Myocyte (in vitro differentiated cells): ENCODE measurements at regions not wholly inside any gene's neighbourhood (a gene's known extent, or its start where the extent isn't known, plus 50 kb on each side); places are given as distances from the start of the nearest gene placed in this dataset.
A peak's percentile ranks its signal among the peaks of the same experiment; 100 is the strongest.
"Not testable (repeated sequence)": the region's sequence is repeated elsewhere in the genome, so short reads cannot be mapped to it uniquely, and the experiment has no call there.

Experiments
- DNase-seq: peaks from one replicate; pipeline ENCODE4 v3.0.0-alpha.2; 2012; ENCODE audit warnings: low read depth

DNA sequence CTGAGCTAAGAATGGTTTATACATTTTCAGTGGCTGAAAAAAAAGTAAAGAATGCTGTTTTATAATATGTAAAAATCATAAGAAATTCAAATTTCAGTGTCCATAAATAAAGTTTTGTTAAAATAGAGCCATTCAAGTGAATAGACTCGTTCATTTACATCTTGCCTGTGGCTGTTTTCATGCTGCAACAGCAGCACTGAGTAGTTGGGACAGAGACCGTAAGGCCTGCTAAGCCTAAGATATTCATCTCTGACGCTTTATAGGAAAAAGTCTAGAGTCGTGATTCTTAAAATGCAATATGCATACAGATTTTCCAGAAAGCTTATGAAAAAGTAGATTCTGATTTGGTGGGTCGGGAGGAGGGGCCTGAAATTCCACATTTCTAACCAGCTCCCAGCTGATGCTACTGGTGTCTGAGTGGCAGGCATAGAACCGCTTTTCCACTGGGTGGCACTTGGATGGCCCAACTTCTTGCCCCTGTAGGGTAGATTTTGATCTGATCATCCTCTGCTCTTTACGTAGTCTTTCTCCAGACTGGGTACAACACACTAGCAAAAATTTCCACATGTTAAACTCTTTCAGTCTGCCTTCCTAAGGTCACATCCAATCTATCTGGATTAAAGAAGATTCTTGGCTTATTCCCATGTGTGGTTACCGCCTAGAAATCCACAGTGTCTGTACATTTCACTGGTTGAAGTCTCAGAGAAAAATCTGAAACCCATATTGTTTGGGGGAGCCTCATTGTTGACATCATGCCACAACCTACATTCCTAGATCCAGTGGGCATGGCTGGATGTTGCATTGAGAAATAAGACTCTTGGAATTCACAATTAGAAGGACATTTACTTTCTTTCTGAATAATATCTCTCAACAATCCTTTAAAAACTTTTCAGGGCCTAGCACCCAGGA lies 151.2 kb downstream of the C12orf75 start:
- no peak for DNase-seq

DNA sequence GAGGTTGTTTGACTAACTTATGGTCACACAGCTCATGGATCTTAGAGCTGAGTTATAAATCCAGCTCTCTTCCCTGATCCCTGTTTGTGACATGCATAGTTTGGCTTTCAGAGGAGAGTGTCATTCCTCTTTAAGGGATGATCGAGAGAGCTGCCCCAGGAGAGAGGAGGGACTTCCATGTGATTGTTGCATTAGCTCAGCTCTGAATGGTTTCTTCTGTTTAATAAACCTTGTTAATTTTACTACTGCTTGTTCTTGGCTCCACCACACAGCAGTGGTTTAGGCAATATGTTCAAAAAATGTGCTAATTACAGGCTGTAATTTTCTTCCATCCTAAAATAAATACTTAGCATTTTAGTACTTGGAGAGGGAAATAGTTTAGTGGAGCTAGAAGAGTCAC lies 152.5 kb downstream of the C12orf75 start:
- DNase-seq: no peak

DNA sequence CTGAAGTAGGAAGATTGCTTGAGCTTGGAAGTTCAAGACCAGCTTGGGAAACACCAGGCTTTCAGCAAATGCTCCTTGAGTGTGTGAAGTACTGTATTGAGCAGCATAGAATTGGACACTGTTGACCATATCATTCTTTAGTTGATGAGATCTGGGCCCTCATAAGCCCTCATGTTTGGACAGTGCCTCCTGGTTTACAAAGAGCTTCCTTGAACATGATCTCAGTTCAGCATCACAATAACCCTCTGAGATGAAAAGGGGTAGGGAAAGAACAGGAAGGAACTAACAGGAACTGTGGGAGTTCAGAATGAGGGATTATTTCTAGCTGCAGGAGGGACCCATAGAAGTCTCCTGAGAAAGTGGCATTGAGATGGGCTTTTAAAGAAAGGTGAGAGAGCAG lies 153.2 kb downstream of the C12orf75 start:
- no peak for DNase-seq

DNA sequence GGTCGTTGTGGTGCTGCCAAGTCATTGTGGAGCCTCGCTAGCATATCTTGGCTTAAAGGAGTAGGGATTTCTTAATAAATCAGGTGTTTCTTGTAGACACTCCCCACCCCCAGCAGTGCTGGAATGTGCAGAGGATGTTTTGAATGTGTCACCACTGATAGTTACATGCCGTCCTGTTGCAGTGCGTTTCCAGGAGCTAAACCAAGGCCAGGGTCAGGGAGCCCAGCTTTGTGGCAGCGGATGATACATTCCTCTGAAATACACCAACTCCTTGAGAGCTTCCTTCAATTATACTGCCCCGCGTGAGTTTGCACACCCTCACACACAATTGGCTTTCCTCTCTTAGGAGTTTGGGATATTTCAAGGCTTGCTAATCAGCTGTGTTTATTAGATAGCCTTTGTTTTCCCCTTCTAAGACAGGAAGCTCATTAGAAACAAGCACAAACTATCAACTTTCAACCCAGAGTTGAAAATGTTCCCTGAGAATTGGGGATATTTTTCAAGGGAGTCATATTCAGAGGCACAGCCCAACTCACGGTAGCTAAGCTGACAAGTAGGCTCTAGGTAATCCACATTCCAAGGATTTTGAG lies 154.9 kb downstream of the C12orf75 start:
- no peak for DNase-seq

DNA sequence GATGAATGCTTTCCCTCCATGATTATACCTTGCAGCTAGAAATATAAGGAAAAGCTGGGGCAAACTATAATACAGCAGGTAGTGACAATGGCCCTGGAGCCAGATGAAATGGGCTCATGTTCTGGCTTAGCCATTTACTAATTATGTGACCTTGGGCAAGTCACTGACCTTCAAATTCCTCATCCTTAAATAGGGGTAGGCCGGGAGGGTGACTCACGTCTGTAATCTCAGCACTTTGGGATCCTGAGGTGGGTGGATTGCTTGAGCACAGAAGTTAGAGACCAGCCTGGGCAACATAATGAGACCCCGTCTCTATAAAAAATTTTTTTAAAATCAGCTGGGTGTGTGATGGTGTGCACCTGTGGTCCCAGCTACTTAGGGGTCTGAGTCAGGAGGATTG lies 155.4 kb downstream of the C12orf75 start:
- DNase-seq: peak; percentile 32

DNA sequence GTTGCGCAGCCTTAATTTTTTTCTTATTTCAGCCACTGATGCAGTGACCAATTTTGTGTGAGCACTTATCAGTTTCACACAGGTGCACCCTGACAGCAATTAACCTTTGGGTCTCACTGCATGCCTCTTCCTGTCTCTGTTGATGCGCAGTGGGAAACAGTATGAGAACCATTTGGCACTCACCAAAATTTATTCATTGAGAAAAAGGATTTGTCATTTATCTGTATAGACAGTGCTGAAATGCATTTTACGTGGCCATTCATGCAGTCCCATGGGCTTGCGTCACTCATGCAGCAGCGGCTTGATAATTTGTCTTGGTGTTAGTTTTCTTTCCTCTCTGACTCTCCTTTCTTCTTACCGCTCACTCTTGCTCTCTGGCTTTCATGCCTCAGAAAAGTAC lies 157.5 kb downstream of the C12orf75 start:
- no peak for DNase-seq

DNA sequence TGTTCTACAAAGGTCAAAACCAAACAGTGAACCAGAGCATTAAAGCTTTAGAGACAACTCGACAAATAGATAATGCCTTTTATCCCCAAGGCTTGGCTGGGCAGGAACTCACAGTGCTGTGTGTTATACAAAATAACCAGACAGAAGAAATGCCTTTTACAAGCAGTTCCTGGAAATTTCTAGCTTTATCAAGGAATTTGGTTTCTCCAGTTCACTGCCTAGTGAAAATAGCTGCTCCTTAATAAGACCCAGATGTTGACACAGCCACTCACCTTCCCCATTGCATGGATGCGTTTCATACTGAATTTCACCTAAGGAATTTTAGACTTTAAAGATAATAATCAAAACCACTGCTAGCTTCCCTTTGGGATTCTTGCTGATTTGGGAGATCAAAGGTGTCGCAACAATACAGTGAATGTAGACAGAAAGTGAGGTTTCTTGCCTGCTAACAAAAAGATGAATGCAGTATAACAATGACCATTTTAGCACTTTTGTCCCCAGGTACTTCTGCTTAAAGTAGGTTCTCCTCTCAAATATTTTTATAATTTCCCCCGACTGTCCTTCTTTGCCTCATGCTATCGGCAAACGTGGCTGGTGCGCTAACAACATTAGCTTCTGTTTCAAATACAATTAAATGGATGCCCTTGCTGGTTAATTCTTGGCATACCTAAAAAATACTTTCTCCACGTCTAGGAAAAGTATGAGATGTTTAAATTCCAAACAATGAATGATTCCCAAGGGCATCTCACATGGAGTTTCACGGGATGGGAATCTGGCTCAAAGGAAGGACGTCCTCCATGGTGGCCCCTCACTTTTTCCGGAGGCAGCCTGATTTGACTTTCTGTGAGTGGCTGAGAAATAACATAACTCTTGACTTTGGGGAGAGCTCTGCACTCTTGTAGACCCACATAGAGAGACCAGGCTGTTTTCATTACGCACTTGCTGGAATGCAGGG lies 162.4 kb downstream of the C12orf75 start:
- no peak for DNase-seq

DNA sequence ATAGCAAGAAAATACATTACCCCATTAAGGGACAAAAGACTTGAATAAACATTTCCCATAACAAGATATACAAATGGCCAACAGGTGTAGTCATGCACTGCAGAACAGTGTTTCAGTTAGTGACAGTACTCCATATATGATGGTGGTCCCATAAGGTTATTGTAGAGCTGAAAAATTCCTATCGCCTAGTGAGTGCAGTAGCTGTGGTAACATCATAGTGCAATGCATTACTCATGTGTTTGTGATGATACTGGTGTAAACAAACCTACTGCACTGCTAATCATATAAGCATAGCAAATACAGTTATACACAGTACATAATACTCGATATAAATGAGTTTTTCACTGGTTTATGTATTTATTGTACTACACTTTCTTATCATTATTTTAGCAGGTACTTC lies 168.7 kb downstream of the C12orf75 start:
- no peak for DNase-seq

DNA sequence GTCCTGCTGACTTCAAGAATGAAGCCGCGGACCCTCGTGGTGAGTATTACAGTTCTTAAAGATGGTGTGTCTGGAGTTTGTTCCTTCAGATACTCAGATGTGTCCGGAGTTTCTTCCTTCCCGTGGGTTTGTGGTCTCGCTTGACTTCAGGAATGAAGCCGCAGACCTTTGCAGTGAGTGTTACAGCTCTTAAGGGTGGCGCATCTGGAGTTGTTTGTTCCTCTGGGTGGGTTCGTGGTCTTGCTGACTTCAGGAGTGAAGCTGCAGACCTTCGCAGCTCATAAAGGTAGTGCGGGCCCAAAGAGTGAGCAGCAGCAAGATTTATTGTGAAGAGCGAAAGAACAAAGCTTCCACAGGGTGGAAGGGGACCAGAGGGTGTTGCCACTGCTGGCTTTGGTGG lies 170.2 kb downstream of the C12orf75 start:
- DNase-seq: not testable (repeated sequence)

DNA sequence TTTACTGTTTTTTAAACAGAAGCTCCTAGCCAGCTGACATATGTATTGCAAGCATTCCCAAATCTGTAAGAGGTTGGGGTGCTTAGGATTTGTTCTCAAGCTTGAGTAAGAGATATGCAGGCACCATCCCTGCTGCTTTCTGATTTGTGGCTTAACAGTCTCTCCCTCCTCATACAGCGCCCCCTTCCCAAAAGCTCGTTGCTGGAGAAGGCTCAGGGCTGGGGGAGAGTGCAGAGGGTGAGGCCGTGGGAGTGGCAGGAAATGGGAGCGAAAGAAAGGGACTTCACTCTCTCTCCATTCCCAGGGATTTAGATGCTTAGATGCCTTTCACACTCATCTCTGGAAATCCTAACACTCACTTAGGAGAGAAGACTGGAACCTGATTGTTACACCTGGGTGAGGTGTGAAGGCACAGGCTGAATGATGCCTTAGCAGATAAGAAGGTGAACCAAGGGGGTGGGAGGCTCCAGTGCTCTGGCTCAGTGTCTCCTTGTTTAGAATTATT lies 172.0 kb downstream of the C12orf75 start:
- DNase-seq: no peak

DNA sequence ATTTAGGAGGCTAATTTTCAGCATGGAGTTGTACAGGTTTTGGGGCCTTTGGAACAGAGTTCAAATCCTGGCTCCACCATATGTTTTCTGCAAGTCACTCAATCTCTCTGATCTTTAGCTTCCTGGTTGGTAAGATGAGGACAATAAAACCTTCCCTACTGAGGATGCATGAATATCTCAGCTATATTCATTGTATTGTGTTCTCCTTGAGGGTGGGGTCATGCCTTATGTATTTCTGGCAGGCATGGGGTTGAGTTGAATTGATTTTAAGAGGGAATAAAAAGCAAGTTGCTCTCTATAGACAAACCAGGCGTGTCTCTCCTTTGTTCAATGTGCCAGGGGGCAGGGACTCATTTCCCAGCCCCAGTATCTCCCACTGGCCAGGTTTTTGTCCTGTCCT lies 173.1 kb downstream of the C12orf75 start:
- DNase-seq: no peak

DNA sequence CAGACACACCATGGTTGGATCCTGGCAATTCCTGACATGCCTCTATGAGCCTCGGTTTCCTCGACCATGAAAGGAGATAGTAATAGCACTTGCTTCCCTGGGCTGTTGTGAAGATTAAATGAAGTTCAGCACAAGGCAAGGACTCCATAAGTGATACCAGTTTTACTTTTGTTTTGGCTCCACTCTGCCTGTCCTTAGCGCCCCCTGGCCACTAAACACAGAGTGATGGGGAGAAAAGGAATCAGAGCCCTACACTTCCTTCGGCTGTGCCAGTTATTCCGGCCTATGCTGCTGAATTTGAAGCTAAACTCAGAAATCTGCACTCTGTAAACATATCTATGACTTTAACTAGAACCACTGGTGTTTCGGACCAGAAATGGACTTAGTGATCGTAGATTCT lies 173.8 kb downstream of the C12orf75 start:
- no peak for DNase-seq

DNA sequence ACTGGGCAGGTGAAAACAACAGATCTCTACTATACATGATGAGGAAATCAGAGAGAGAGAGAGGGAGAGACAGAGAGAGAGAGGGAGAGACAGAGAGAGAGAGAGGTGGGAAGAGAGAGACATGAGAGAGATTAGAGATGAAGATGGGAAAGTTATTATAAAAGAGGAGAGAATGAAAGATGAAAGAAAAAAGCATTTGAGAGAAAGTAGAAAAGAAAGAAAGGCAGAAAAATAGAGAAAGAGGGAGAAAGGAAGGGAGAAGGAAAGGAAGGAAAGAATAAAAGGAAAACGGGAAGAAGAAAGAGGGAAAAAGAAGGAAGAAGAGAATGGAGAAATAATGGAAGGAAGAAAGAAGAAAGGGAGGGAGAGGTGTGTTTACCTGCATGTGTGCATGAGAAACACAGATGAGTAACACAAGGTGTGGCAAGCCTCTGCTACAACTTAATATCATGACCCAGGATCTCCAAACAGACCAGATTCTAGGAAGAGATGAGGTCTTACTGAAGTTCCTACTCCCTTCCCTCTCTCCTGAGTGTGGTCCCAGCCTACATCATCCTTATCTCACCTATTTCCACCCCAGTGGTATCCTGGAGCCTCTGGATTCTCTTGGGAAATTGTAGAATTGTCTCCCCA lies 176.3 kb downstream of the C12orf75 start:
- no peak for DNase-seq

DNA sequence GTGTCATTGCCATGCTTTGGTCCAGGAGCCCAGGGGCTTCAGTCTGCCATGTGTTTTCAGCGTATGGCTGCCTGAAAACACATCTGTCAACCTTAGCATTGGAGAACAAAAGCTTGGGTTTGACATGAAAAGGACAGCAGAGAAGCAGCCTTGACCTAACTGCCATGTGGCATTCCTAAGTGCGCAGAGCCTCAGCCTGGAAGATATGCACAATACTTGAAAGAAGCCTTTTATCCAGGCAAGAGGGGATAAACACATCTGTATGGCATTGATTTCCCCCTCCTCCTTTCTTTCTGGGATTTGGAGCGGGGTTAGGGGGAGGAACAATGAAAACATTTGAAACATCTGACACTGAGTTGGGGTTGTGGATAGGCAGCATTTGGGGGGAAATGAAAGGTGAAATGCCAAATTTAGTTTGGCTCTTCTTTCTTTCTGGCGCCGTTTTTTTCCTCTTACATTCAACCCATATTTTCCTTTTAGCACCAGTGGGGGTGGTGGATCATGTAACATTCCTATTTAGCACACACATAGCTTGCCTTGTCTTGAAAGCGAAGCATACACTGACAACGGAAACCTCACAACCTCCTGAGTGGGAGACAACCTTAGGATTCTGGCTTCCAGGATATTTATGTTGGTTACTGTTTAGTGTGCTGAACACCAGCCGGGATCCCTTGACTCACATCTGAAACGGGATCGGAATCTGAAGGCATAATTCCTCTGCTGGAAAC lies 177.0 kb downstream of the C12orf75 start:
- no peak for DNase-seq

DNA sequence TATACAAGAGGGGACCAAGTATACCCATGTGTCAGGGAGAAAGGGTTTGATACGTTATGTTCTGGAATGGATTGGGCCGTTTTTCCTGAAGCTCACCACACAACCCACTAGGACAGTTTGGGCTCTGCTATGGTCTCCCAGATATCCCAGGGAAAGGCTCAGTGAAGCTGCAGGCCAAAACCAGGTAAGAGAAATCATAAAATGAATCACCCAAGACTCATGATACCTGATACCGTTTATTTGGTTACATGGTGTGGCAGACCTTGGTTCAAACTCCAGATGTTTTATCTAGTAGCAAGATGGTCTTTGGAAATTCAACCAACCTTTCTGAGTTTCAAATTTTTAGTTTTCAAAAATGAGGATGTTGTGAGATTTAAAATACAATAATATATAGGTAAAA lies 177.6 kb downstream of the C12orf75 start:
- DNase-seq: no peak

DNA sequence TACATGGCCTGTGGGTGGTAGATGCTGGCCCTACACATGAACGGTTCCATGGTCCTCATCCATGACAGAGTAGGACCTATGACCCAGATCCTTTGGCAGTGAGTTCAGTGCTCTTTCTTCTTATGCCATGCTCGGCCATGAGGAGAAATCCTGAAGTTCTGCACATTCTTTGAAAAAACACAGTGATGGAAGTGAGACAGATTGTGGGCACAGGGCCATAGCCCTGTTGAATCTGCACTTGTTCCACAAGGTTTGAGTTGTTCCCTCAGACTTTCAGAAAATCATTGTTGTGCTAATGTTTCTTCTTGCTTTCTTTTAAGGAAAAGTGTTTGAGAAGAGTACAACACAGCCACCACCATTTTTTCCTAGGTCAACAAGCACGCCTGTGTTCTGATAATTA lies 180.0 kb downstream of the C12orf75 start:
- no peak for DNase-seq

DNA sequence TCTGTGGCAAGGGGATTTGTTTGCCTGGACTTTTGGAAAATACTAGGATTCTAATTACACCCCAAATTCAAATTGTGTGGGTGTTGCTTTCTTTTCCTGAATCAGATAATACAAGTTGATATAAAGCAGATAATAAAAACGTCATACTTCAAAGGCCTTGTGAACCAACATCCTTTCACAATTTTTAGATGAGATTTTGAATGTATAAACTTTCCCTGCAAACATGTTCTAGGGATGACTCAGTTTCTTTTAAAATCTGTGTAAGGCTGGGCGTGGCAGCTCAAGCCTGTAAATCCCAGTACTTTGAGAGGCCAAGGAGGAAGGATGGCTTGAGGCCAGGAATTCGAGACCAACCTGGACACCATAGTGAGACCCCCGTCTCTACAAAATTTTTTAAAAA lies 182.4 kb downstream of the C12orf75 start:
- not testable (repeated sequence) for DNase-seq

DNA sequence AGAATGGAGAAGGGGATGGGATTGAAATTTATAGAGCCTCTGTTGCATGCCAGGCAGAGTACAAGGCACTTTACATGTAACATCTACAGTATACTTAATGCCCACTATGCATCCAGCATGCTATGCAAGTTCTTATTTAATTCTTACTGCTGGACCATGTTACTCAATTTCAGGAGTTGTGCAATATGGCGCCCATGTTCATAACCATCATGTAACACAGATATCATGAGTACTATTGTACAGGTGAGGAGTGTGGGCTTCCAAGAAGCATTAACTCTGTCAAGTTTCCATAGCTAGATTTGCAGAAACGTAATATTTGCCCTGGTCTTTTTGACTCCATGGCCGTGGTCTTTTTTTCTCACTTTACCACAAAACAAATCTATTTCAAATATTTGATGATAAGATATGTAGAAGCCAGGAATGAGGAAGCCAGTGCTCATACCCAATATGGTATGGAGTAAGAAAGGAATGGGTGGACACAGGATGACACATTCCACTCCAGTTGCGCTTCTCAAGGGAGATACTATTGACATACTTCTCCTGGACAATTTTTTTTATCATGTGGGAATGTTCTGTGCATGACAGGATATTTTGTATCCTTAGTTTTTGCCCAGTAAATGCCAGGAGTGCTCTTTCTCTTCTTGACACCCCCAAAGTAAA lies 191.8 kb downstream of the C12orf75 start:
- peak; percentile 32 for DNase-seq

DNA sequence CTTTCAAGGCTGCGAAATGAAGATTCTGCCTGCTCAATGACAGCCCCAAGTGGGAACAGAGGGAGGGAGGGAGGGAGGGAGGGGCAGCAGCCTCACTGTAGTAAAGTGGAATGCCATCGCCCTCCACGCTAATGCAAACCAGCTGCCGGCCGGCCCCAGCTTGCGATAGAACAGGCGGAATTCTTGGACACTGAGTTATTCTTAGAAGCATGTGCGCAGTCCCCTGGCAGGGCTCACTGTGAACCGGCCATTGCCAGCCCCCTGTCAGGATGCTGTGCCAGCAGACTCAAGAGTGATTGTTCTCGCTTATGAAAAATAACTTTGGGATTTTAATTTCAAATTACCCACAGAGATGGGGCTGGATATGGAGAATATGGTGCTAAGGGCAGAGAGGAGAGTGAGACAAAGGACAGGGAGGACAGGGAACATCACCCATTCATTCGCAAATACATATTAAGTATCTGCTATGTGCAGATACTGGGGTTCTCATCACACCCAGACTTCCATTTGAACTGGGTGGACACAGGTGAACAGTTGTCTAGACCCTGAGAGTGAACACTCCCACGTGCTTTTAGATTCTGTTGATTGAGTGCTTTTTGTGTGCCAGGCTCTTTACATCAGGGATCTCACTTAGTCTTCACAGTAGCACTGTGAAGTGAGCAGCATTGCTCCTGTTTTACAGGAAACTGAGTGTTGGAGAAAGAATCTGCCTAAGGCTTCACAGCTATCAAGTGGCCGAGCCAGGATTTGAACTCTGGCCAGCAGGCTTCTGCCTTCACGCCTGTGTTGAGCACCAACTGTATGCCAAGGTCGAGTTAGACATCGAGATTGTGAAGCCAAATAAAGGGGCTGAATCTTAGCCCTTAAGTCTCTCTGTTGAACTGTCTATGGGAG lies 192.9 kb downstream of the C12orf75 start:
- DNase-seq: peak; percentile 95
